WTC11 (cell line): ENCODE measurements at regions not wholly inside any gene's neighbourhood (a gene's known extent, or its start where the extent isn't known, plus 50 kb on each side); places are given as distances from the start of the nearest gene placed in this dataset.

Source experiments
- ATAC-seq: fragments of 200-7000 bp; cut with Tn5 transposase; 2 replicates; pipeline ENCODE4 v1.10.0; 2021; ENCODE audit warnings: mild to moderate bottlenecking, moderate library complexity
- CTCF ChIA-PET: fragments of 300-600 bp; sonication (Branson Sonifier 250); formaldehyde crosslinking; loops from one replicate; lab custom pipeline; 2021; ENCODE audit warnings: antibody characterized with exemption; lab: Charles Lee
- POLR2A ChIA-PET: fragments of 350-600 bp; sonication (Branson Sonifier 250); formaldehyde crosslinking; loops from one replicate; lab custom pipeline; 2021; ENCODE audit warnings: antibody characterized with exemption; lab: Charles Lee
- DNase-seq: peaks from one replicate; pipeline ENCODE4 v3.0.0; 2021; ENCODE audit warnings: low spot score
- H3K27ac Mint-ChIP-seq: 2 replicates; pipeline ENCODE4 v1.8.0; 2021; ENCODE audit warnings: mixed read lengths
- H3K27me3 Mint-ChIP-seq: 2 replicates; pipeline ENCODE4 v1.8.0; 2021; ENCODE audit warnings: low read depth, mild to moderate bottlenecking, moderate library complexity, mixed read lengths
- H3K36me3 Mint-ChIP-seq: 2 replicates; pipeline ENCODE4 v1.8.0; 2021; ENCODE audit warnings: mixed read lengths
- H3K4me1 Mint-ChIP-seq: 2 replicates; pipeline ENCODE4 v1.8.0; 2022; ENCODE audit warnings: mixed read lengths
- H3K4me3 Mint-ChIP-seq: 2 replicates; pipeline ENCODE4 v1.8.0; 2021; ENCODE audit warnings: mild to moderate bottlenecking, moderate library complexity, mixed read lengths
- H3K9me3 Mint-ChIP-seq: 2 replicates; pipeline ENCODE4 v1.8.0; 2021; ENCODE audit warnings: mixed read lengths
- ATF1 ChIP-seq: sonication (generic); formaldehyde crosslinking; IDR thresholded peaks from 2 replicates; pipeline ENCODE4 v1.8.1; 2023; ENCODE audit warnings: mild to moderate bottlenecking, moderate library complexity, missing genetic modification reagents
- ESRRA ChIP-seq: sonication (generic); formaldehyde crosslinking; IDR thresholded peaks from 2 replicates; pipeline ENCODE4 v1.8.1; 2022; ENCODE audit warnings: mild to moderate bottlenecking, missing genetic modification reagents, borderline replicate concordance
- ETV6 ChIP-seq: sonication (generic); formaldehyde crosslinking; IDR thresholded peaks from 2 replicates; pipeline ENCODE4 v1.8.1; 2022; ENCODE audit warnings: mild to moderate bottlenecking, missing genetic modification reagents
- FOXK1 ChIP-seq: sonication (generic); formaldehyde crosslinking; IDR thresholded peaks from 2 replicates; pipeline ENCODE4 v1.8.0; 2022; ENCODE audit warnings: mild to moderate bottlenecking, moderate library complexity, missing genetic modification reagents
- FOXP1 ChIP-seq: sonication (generic); formaldehyde crosslinking; IDR thresholded peaks from 2 replicates; pipeline ENCODE4 v1.8.0; 2022; ENCODE audit warnings: missing genetic modification reagents, mild to moderate bottlenecking, moderate library complexity, borderline replicate concordance
- JAZF1 ChIP-seq: fragments of 250-450 bp; sonication (Bioruptor Pico); IDR thresholded peaks from 2 replicates; pipeline ENCODE4 v1.9.0; 2021; ENCODE audit warnings: moderate library complexity, mild to moderate bottlenecking, inconsistent platforms
- NR3C1 ChIP-seq: sonication (generic); formaldehyde crosslinking; conservative IDR thresholded peaks from 2 replicates; pipeline ENCODE4 v1.8.1; 2023; ENCODE audit warnings: low read depth, mild to moderate bottlenecking, missing genetic modification reagents
- OVOL2 ChIP-seq: fragments of 250-450 bp; sonication (Bioruptor Pico); IDR thresholded peaks from 2 replicates; pipeline ENCODE4 v1.9.0; 2021; ENCODE audit warnings: mild to moderate bottlenecking, borderline replicate concordance
- RELA ChIP-seq: sonication (generic); formaldehyde crosslinking; IDR thresholded peaks from 2 replicates; pipeline ENCODE4 v1.8.1; 2022; ENCODE audit warnings: missing genetic modification reagents, mild to moderate bottlenecking, borderline replicate concordance
- SMAD3 ChIP-seq: sonication (generic); formaldehyde crosslinking; IDR thresholded peaks from 2 replicates; pipeline ENCODE4 v1.8.0; 2022; ENCODE audit warnings: missing genetic modification reagents, mild to moderate bottlenecking, borderline replicate concordance
- SMAD4 ChIP-seq: sonication (generic); formaldehyde crosslinking; IDR thresholded peaks from 2 replicates; pipeline ENCODE4 v1.8.0; 2022; ENCODE audit warnings: mild to moderate bottlenecking, missing genetic modification reagents
- SP1 ChIP-seq: sonication (generic); formaldehyde crosslinking; conservative IDR thresholded peaks from 2 replicates; pipeline ENCODE4 v1.8.1; 2022; ENCODE audit warnings: missing genetic modification reagents
- TP53 ChIP-seq: sonication (generic); formaldehyde crosslinking; IDR thresholded peaks from 2 replicates; pipeline ENCODE4 v1.8.1; 2023; ENCODE audit warnings: mild to moderate bottlenecking, missing genetic modification reagents
- ZNF138 ChIP-seq: sonication (generic); formaldehyde crosslinking; conservative IDR thresholded peaks from 2 replicates; pipeline ENCODE4 v1.8.1; 2022; ENCODE audit warnings: mild to moderate bottlenecking, moderate library complexity, missing genetic modification reagents
- TF ChIP-seq, protein P1 (sequence below): sonication (generic); formaldehyde crosslinking; IDR thresholded peaks from 2 replicates; pipeline ENCODE4 v1.8.0; 2022; ENCODE audit warnings: mild to moderate bottlenecking, missing genetic modification reagents
- TF ChIP-seq, protein P2 (sequence below): sonication (generic); formaldehyde crosslinking; IDR thresholded peaks from 2 replicates; pipeline ENCODE4 v1.8.1; 2023; ENCODE audit warnings: mild to moderate bottlenecking, missing genetic modification reagents, borderline replicate concordance
- TF ChIP-seq, protein P3 (sequence below): fragments of 250-450 bp; sonication (Bioruptor Pico); IDR thresholded peaks from 2 replicates; pipeline ENCODE4 v1.8.0; 2021; ENCODE audit warnings: mild to moderate bottlenecking
- TF ChIP-seq, protein P4 (sequence below): sonication (generic); formaldehyde crosslinking; IDR thresholded peaks from 2 replicates; pipeline ENCODE4 v1.8.0; 2023; ENCODE audit warnings: mild to moderate bottlenecking, missing genetic modification reagents
- TF ChIP-seq, protein P5 (sequence below): fragments of 250-450 bp; sonication (Bioruptor Pico); IDR thresholded peaks from 2 replicates; pipeline ENCODE4 v2.1.2; 2022; ENCODE audit warnings: mild to moderate bottlenecking, moderate library complexity

DNA sequence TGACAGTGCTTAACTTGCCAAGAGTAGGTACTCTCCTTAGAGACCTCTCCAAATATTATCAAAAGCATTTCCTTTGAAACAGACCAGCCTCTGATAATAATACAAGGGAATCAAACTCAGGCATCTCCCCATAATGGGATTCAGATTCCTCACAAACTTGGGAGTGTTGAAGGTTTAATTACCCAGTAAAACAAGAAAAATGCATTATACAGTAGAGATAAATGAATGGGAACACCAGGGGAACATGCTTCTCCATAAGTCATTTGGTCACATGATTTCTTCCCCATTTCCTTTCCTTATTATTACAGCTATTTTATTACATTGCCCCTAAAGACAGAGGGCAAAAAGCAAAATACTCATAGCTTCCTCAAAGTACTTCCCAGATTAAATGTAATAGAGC is 325.0 kb upstream of the CDIN1 start:
- no peaks in the 10 kb centered on the region for H3K36me3 Mint-ChIP-seq
- H3K4me1 Mint-ChIP-seq, result peaks cover 11% of the 10 kb centered on the region
- H3K9me3 Mint-ChIP-seq, result no peaks in the 10 kb centered on the region
- CTCF ChIA-PET, result interaction anchor here (0.6 kb wide), 1 partner anchor 413 kb away, joined by 3 read pairs; no protein-coding TSS in a partner anchor
- H3K4me3 Mint-ChIP-seq, result no peak overlapping the region
- H3K27me3 Mint-ChIP-seq, result peaks cover 44% of the 10 kb centered on the region
- no peak for ATAC-seq
- TF ChIP-seq, protein P1, sequence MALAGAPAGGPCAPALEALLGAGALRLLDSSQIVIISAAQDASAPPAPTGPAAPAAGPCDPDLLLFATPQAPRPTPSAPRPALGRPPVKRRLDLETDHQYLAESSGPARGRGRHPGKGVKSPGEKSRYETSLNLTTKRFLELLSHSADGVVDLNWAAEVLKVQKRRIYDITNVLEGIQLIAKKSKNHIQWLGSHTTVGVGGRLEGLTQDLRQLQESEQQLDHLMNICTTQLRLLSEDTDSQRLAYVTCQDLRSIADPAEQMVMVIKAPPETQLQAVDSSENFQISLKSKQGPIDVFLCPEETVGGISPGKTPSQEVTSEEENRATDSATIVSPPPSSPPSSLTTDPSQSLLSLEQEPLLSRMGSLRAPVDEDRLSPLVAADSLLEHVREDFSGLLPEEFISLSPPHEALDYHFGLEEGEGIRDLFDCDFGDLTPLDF (CRISPR knock-in tag), result no peak
- TF ChIP-seq SMAD3 (CRISPR knock-in tag) (no peak), ESRRA (CRISPR knock-in tag) (no peak), OVOL2 (CRISPR knock-in tag) (no peak), ETV6 (CRISPR knock-in tag) (no peak), ZNF138 (CRISPR knock-in tag) (no peak), FOXK1 (CRISPR knock-in tag) (no peak), SP1 (CRISPR knock-in tag) (no peak), TP53 (no peak)
- TF ChIP-seq, protein P2, sequence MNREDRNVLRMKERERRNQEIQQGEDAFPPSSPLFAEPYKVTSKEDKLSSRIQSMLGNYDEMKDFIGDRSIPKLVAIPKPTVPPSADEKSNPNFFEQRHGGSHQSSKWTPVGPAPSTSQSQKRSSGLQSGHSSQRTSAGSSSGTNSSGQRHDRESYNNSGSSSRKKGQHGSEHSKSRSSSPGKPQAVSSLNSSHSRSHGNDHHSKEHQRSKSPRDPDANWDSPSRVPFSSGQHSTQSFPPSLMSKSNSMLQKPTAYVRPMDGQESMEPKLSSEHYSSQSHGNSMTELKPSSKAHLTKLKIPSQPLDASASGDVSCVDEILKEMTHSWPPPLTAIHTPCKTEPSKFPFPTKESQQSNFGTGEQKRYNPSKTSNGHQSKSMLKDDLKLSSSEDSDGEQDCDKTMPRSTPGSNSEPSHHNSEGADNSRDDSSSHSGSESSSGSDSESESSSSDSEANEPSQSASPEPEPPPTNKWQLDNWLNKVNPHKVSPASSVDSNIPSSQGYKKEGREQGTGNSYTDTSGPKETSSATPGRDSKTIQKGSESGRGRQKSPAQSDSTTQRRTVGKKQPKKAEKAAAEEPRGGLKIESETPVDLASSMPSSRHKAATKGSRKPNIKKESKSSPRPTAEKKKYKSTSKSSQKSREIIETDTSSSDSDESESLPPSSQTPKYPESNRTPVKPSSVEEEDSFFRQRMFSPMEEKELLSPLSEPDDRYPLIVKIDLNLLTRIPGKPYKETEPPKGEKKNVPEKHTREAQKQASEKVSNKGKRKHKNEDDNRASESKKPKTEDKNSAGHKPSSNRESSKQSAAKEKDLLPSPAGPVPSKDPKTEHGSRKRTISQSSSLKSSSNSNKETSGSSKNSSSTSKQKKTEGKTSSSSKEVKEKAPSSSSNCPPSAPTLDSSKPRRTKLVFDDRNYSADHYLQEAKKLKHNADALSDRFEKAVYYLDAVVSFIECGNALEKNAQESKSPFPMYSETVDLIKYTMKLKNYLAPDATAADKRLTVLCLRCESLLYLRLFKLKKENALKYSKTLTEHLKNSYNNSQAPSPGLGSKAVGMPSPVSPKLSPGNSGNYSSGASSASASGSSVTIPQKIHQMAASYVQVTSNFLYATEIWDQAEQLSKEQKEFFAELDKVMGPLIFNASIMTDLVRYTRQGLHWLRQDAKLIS, result no peak
- TF ChIP-seq, all 79 proteins: peak for 0
- POLR2A ChIA-PET, result interaction anchor here (0.7 kb wide), 1 partner anchor 284 kb away, joined by 3 read pairs; no protein-coding TSS in a partner anchor
- H3K27ac Mint-ChIP-seq, result no peak overlapping the region
- no peak for DNase-seq

DNA sequence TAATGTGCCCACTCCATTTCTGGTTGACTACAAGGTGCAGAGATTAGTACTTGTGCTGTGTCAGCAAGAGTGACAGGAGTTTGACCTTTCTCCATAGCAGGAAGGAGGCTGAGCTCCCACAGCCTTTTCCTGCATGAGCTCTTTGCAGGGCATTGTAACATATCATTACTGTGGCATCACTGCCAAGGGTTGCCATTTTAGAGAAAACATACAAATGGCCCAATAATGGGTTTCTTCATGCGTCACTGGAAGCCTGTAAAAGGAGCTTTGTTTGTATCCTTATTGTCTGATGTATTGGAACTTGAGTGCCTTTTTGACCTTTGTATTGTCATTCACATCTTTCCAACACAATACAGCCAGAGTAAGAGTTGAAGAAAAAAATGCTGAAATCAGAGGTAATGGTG is 323.0 kb upstream of the CDIN1 start:
- ChIA-PET CTCF (no interaction called here), POLR2A (no interaction called here)
- no peaks in the 10 kb centered on the region for H3K36me3 Mint-ChIP-seq
- no peak overlapping the region for H3K27ac Mint-ChIP-seq
- peaks cover 11% of the 10 kb centered on the region for H3K4me1 Mint-ChIP-seq
- DNase-seq, result no peak
- no peaks in the 10 kb centered on the region; the same call in 1 of the 2 replicates for H3K9me3 Mint-ChIP-seq
- H3K27me3 Mint-ChIP-seq, result peaks cover 49% of the 10 kb centered on the region
- H3K4me3 Mint-ChIP-seq, result no peak overlapping the region
- ATAC-seq, result no peak
- no peak for TF ChIP-seq SMAD4 (CRISPR knock-in tag)
- no peak for TF ChIP-seq NR3C1
- TF ChIP-seq, protein P3, sequence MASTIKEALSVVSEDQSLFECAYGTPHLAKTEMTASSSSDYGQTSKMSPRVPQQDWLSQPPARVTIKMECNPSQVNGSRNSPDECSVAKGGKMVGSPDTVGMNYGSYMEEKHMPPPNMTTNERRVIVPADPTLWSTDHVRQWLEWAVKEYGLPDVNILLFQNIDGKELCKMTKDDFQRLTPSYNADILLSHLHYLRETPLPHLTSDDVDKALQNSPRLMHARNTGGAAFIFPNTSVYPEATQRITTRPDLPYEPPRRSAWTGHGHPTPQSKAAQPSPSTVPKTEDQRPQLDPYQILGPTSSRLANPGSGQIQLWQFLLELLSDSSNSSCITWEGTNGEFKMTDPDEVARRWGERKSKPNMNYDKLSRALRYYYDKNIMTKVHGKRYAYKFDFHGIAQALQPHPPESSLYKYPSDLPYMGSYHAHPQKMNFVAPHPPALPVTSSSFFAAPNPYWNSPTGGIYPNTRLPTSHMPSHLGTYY (CRISPR knock-in tag), result no peak
- TF ChIP-seq, protein P4, sequence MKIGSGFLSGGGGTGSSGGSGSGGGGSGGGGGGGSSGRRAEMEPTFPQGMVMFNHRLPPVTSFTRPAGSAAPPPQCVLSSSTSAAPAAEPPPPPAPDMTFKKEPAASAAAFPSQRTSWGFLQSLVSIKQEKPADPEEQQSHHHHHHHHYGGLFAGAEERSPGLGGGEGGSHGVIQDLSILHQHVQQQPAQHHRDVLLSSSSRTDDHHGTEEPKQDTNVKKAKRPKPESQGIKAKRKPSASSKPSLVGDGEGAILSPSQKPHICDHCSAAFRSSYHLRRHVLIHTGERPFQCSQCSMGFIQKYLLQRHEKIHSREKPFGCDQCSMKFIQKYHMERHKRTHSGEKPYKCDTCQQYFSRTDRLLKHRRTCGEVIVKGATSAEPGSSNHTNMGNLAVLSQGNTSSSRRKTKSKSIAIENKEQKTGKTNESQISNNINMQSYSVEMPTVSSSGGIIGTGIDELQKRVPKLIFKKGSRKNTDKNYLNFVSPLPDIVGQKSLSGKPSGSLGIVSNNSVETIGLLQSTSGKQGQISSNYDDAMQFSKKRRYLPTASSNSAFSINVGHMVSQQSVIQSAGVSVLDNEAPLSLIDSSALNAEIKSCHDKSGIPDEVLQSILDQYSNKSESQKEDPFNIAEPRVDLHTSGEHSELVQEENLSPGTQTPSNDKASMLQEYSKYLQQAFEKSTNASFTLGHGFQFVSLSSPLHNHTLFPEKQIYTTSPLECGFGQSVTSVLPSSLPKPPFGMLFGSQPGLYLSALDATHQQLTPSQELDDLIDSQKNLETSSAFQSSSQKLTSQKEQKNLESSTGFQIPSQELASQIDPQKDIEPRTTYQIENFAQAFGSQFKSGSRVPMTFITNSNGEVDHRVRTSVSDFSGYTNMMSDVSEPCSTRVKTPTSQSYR (CRISPR knock-in tag), result no peak
- no peak for TF ChIP-seq JAZF1 (CRISPR knock-in tag)
- TF ChIP-seq FOXP1, result no peak
- TF ChIP-seq, protein P2, result no peak
- TF ChIP-seq ATF1 (CRISPR knock-in tag), result no peak
- TF ChIP-seq ESRRA (CRISPR knock-in tag), result no peak
- TF ChIP-seq, protein P5, sequence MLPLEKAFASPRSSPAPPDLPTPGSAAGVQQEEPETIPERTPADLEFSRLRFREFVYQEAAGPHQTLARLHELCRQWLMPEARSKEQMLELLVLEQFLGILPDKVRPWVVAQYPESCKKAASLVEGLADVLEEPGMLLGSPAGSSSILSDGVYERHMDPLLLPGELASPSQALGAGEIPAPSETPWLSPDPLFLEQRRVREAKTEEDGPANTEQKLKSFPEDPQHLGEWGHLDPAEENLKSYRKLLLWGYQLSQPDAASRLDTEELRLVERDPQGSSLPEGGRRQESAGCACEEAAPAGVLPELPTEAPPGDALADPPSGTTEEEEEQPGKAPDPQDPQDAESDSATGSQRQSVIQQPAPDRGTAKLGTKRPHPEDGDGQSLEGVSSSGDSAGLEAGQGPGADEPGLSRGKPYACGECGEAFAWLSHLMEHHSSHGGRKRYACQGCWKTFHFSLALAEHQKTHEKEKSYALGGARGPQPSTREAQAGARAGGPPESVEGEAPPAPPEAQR, result no peak
- no peak for TF ChIP-seq RELA (CRISPR knock-in tag)
